DMS153 (cell line): ENCODE measurements at regions not wholly inside any gene's neighbourhood (a gene's known extent, or its start where the extent isn't known, plus 50 kb on each side); places are given as distances from the start of the nearest gene placed in this dataset.
"Not testable (repeated sequence)": the region's sequence is repeated elsewhere in the genome, so short reads cannot be mapped to it uniquely, and the experiment has no call there.

Experiments used
- DNase-seq: peaks from one replicate; lab custom pipeline; 2025; lab: John Stamatoyannopoulos, UW

GRCh38 chr1:184183919-184184318, 132.4 kb downstream of the TSEN15 start:
- DNase-seq: no peak

DNA sequence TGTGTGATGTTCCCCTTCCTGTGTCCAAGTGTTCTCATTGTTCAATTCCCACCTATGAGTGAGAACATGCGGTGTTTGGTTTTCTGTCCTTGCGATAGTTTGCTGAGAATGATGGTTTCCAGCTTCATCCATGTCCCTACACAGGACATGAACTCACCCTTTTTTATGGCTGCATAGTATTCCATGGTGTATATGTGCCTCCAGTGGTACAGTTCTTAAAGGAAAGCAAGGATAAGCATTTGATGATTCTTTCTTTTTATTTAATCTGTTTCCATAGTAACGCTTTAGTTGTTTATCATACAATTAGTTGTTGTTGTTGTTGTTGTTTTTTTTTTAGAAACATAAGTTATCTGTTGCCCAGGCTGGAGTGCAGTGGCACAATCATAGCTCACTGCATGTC, 133.1 kb downstream of the TSEN15 start:
- DNase-seq: not testable (repeated sequence)

DNA sequence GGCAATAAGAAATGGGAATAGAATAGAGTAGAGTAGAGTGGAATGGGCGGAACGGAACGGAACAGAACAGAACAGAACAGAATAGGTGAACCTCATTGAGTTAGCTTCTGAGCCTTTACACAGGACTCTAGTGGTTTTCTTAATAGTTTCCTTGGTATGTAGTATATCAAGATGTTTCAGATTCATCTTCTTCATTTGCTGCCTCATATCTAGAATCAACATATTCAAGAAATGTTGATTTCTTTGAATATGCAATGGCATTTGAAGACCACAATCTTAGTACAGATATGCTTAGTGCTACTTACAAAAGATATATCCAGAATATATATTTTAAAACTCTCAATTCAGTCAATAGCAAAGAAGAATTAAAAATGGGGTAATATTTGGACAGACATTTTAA, 133.8 kb downstream of the TSEN15 start:
- DNase-seq: no peak

- DNase-seq: no peak
Observed at GRCh38 chr1:184186167-184186566, 134.6 kb downstream of the TSEN15 start.

- no peak for DNase-seq
Observed at GRCh38 chr1:184187097-184187496, 135.6 kb downstream of the TSEN15 start.

DNA sequence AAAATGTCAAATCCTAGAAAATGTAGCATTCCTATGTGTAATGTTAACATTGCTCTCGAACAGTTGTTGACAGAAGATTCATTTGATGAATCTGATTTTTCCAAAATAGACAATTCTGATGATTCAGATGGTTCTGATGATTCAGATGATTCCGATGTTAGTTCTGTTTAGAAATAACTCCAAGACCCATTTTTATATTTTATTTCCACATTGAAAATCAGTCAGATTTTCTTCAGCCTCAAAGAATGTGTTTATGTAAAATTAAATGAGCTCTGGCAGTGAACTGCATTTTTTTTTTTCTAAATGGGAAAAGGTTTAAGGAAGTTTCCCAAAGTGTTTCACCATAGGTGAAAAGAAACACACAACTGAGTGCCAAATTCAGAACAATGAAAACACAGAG, 136.5 kb downstream of the TSEN15 start:
- no peak for DNase-seq

- no peak for DNase-seq
Observed at GRCh38 chr1:184189361-184189760, 137.8 kb downstream of the TSEN15 start.

- DNase-seq: no peak
Observed at GRCh38 chr1:184190616-184191015, 139.1 kb downstream of the TSEN15 start.

DNA sequence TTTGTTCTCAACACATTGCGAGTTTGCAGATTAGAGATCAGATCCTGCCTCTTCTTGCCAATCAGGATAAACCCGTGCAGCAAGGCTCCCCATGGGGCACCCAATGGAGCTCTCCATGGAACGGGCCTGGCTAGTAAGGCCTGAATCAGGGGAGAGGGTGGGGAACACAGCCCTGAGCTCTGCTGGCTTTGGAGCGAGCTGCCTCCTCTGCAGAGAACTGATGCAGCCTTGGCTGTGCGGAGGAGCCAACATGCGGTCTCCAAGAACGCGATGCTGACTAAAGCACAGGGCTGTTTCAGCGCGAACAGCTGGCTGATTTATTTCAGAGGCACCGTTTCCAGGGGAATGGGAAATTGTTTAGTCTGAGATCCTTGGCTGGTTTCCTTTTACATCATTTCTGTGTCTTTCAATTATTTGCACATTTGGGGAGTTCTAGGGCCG, 139.7 kb downstream of the TSEN15 start:
- DNase-seq: no peak

DNA sequence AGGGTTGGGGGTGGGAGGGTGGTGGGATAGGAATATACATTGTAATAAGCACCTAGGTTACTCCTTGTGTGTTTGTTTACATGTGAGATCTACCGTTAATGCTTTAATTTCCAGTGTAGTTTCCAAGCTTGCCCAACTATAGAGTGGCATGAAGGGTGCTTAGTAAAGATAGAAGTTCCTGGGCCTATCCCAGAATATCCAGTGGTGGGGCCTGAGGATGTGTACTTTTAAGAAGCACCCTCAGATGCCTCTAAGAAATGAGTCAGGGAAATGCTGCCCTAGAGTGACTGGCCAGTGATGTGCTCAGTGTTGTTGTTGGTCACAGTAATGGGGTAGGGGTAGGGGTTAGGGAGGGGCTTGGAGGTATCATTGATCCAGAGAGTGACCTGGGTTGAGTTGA, 141.3 kb downstream of the TSEN15 start:
- no peak for DNase-seq

GRCh38 chr1:184193451-184193850, 141.9 kb downstream of the TSEN15 start:
- no peak for DNase-seq

- DNase-seq: no peak
Observed at GRCh38 chr1:184194236-184194635, 142.7 kb downstream of the TSEN15 start.

GRCh38 chr1:184195722-184196121, 144.2 kb downstream of the TSEN15 start:
- not testable (repeated sequence) for DNase-seq

GRCh38 chr1:184197831-184198230, 146.3 kb downstream of the TSEN15 start:
- no peak for DNase-seq

GRCh38 chr1:184199036-184199435, 147.5 kb downstream of the TSEN15 start:
- DNase-seq: no peak

DNA sequence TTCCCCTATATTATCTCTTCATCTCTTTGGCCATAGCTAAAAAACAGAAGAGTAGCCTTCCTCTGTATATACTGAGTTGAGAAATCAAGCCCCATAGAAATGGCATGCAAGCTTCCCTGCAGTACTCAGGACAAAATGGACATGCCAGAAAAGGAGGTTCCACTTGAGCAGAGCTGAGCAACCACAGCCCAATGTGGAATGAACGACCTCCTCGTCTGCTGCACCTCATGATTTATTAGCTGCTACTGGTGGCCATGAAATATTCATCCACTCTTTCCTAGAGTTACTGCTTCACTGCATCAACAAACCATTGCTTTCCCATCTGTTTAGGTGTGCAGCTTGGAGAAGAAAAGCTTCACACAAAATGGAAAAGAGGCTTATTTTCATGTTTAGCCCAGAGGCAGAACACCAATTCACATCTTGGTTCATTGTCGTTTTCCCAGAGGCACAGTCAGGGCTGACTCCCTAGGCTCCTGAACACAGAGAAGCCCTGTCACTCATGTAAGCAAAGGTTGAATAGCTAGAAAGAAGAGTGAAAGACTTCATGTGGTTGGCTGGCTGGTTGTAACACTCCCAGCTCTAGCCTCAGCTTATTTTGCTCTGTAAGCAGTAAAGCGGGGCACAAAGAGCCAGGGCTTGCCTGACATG, 148.0 kb downstream of the TSEN15 start:
- no peak for DNase-seq

GRCh38 chr1:184208622-184209021, 157.1 kb downstream of the TSEN15 start:
- DNase-seq: no peak

GRCh38 chr1:184210031-184210430, 158.5 kb downstream of the TSEN15 start:
- no peak for DNase-seq

GRCh38 chr1:184210862-184211261, 159.3 kb downstream of the TSEN15 start:
- DNase-seq: no peak

DNA sequence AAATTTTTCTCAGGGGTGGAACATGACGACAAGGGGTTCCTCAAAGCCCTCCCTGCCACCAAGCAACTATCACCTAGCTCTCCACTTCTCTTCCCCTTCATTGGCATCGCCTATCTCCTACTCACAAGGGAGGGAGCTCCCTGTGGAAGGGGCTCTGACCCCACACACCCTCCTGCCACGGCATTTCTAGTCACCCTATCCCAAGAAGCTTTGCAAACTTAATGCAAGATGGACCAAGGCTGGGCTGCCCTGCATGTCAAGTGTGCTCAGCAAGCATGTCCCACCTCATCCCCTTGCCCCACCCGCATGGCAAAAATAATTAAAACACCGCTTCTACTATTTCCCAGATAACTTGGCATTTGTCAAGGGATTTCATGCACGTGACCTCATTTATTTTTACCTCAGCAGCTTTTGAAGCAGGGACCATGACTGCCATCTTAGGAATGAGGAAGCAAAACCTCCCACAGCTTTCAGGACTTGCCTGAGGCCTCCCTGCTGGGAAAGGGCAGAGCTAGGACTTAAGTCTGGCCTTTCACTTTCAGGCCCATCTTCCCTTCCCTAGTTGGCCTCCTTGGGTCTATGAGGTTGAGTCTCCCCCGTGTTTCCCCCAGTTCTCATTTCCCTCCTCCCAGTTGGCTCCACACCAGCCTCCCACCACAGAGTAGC, 161.3 kb downstream of the TSEN15 start:
- no peak for DNase-seq

GRCh38 chr1:184214128-184214527, 162.6 kb downstream of the TSEN15 start:
- DNase-seq: no peak

- DNase-seq: no peak
Observed at GRCh38 chr1:184215274-184215925, 163.9 kb downstream of the TSEN15 start.

- DNase-seq: no peak
Observed at GRCh38 chr1:184218458-184219075, 167.0 kb downstream of the TSEN15 start.
